Adipocyte (in vitro differentiated cells): ENCODE measurements at regions not wholly inside any gene's neighbourhood (a gene's known extent, or its start where the extent isn't known, plus 50 kb on each side); places are given as distances from the start of the nearest gene placed in this dataset.
"Not testable (repeated sequence)": the region's sequence is repeated elsewhere in the genome, so short reads cannot be mapped to it uniquely, and the experiment has no call there.

Experiments
- DNase-seq: peaks from one replicate; pipeline ENCODE4 v3.0.0-alpha.2; 2015; ENCODE audit warnings: low read depth
- H3K27me3 ChIP-seq: replicated peaks from 2 replicates; pipeline ENCODE4 v1.7.0; 2013; ENCODE audit warnings: mild to moderate bottlenecking, low read length, moderate library complexity; ENCODE audit not compliant: control insufficient read depth, insufficient read depth
- H3K36me3 ChIP-seq: 2 replicates; pipeline ENCODE4 v1.7.0; 2013; ENCODE audit warnings: low read length, mild to moderate bottlenecking, moderate library complexity; ENCODE audit not compliant: control insufficient read depth, insufficient read depth, severe bottlenecking
- H3K4me1 ChIP-seq: 2 replicates; pipeline ENCODE4 v1.7.0; 2013; ENCODE audit warnings: mild to moderate bottlenecking, low read length, moderate library complexity; ENCODE audit not compliant: control insufficient read depth, insufficient read depth
- H3K4me3 ChIP-seq: 2 replicates; pipeline ENCODE4 v1.7.0; 2013; ENCODE audit warnings: mild to moderate bottlenecking, low read length, moderate library complexity
- H3K9ac ChIP-seq: 2 replicates; pipeline ENCODE4 v1.7.0; 2013; ENCODE audit warnings: mild to moderate bottlenecking, low read length, moderate library complexity
- H3K9me3 ChIP-seq: 2 replicates; pipeline ENCODE4 v1.7.0; 2013; ENCODE audit warnings: mild to moderate bottlenecking, low read length, moderate library complexity; ENCODE audit not compliant: control insufficient read depth

- Histone ChIP-seq H3K4me3 (no peak overlapping the region), H3K27me3 (no peaks in the 10 kb centered on the region), H3K9me3 (no peaks in the 10 kb centered on the region), H3K4me1 (no peaks in the 10 kb centered on the region), H3K36me3 (no peaks in the 10 kb centered on the region), H3K9ac (no peak overlapping the region)
- DNase-seq = no peak
These were observed 463.2 kb upstream of the HTR1E start for GRCh38 chr6:86474081-86474480.

DNA sequence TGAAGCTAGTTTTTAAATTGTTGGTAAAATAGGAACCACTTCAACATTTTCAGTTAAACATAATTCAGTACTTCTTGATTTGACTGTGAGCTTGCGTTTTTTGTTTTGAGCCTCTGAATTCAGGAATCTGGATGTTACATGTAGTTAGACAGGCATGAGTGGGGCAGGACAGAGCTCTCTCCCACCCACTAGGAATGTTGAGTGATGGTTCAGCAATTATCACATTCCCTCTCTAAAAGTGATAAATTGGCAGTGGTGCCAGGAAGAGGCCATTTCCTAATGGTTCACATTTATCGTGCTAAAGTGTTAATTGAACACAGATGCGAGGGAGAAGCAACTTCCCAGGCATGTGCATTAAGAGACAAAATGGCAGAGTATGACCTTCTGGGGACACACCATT, 465.5 kb upstream of the HTR1E start:
- Histone ChIP-seq H3K4me1 (no peaks in the 10 kb centered on the region), H3K9ac (no peak overlapping the region), H3K4me3 (no peak overlapping the region), H3K27me3 (no peaks in the 10 kb centered on the region), H3K36me3 (no peaks in the 10 kb centered on the region), H3K9me3 (no peaks in the 10 kb centered on the region)
- no peak for DNase-seq

DNA sequence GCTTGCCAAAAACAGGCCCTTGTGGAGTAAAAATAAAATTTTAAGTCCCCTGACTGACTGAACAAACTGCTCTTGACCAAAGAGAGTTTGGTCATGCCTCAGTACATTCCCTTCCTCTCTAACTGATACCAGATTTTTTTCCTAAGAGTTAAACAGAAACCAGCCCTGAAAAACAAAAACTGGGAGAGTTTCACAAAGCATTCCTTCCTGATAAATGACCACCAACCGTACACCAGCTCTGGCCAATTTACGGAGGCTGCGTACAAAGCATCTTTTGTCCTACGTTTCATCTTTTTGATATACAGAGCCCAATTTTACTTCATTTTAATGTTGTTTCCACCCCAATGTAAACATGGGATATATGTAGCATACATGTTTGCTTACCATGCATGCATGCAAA, 477.4 kb upstream of the HTR1E start:
- Histone ChIP-seq H3K4me1 (no peaks in the 10 kb centered on the region), H3K27me3 (no peaks in the 10 kb centered on the region), H3K9me3 (peaks cover 7% of the 10 kb centered on the region), H3K9ac (no peak overlapping the region), H3K36me3 (no peaks in the 10 kb centered on the region), H3K4me3 (no peak overlapping the region)
- DNase-seq = no peak

GRCh38 chr6:86456821-86457220, 480.5 kb upstream of the HTR1E start:
- DNase-seq = no peak
- Histone ChIP-seq H3K4me3 (no peak overlapping the region), H3K9me3 (peaks cover 11% of the 10 kb centered on the region), H3K4me1 (no peaks in the 10 kb centered on the region), H3K36me3 (no peaks in the 10 kb centered on the region), H3K27me3 (no peaks in the 10 kb centered on the region), H3K9ac (no peak overlapping the region)

DNA sequence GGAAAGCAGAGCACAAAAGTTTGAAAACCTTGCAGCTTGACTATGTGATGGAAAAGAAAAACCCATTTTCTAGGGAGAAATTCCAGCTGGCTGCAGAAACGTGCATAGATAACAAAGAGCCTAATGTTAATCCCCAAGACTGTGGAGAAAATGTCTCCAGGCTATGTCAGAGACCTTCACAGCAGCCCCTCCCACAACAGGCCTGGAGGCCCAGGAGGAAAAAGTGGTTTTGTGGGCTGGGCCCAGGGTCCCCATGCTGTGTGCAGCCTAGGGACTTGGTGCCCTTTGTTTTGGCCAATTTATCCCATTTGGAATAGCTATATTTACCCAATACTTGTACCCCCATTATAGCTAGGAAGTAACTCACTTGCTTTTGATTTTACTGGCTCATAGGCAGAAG, 484.1 kb upstream of the HTR1E start:
- Histone ChIP-seq H3K9ac (no peak overlapping the region), H3K36me3 (no peaks in the 10 kb centered on the region), H3K4me3 (no peak overlapping the region), H3K27me3 (no peaks in the 10 kb centered on the region), H3K4me1 (no peaks in the 10 kb centered on the region), H3K9me3 (peaks cover 4% of the 10 kb centered on the region)
- no peak for DNase-seq

DNA sequence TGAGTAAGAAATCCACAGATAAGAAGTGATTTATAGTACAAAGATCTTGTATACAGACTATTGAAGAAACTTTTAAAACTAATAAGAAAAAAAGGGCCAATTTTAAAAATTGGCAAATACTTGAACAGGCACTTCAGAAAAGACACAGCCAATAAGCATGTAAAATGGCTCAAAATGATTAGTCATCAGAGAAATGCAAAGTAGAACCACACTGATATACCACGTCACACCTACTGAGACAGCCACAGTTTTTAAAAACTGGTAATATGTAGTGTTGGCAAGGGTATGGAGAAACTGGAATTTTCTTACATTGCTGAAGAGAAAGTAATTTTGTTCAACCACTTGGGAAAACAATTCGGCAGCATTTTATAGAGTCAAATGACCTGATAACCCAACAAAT, 488.9 kb upstream of the HTR1E start:
- Histone ChIP-seq H3K36me3 (no peaks in the 10 kb centered on the region), H3K9ac (no peak overlapping the region), H3K4me3 (no peak overlapping the region), H3K9me3 (peaks cover 3% of the 10 kb centered on the region), H3K4me1 (no peaks in the 10 kb centered on the region), H3K27me3 (no peaks in the 10 kb centered on the region)
- no peak for DNase-seq

DNA sequence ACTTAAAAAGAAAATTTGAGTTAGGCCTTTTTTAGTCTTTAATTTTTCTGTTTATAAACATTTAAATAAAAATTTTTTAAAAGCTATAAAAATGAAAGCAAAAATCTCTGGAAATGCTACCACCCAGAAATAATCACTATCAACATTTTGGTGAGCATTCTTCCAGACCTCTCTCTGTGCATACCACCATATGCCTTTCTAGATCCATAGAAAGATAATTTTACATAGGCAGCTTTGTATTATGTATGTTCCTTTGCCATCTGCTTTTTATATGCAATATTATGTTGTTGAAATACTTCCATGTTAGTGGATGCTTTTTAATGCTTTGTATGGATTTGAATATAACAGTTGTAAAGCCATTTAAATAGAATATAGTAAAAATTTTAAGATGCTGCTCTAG, 496.7 kb upstream of the HTR1E start:
- H3K27me3 ChIP-seq = no peaks in the 10 kb centered on the region
- H3K9me3 ChIP-seq = no peaks in the 10 kb centered on the region
- DNase-seq = no peak
- no peak overlapping the region for H3K4me3 ChIP-seq
- H3K4me1 ChIP-seq = no peaks in the 10 kb centered on the region
- H3K36me3 ChIP-seq = no peaks in the 10 kb centered on the region
- no peak overlapping the region for H3K9ac ChIP-seq

DNA sequence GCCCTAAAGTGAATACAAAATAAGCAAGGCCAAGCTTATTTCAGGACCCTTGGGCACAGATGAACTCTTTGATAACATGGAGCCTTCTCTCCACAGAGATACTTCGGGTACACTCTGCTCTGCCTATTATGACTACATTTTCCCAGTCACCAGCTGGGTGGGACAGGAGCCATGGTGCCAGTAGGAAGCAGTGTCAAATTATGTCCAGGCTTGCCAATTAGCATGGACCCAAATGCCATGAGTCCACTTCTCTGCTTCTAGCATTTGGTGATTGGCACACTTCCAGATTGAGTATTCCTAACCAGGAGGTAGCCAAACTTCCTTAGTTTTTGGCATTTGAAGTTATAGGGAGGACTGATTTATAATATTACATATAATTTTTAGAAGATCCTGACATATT, 513.8 kb upstream of the HTR1E start:
- H3K4me3 ChIP-seq = no peak overlapping the region
- H3K9ac ChIP-seq = no peak overlapping the region
- no peak for DNase-seq
- no peaks in the 10 kb centered on the region for H3K27me3 ChIP-seq
- H3K9me3 ChIP-seq = no peaks in the 10 kb centered on the region
- H3K4me1 ChIP-seq = no peaks in the 10 kb centered on the region
- no peaks in the 10 kb centered on the region for H3K36me3 ChIP-seq

DNA sequence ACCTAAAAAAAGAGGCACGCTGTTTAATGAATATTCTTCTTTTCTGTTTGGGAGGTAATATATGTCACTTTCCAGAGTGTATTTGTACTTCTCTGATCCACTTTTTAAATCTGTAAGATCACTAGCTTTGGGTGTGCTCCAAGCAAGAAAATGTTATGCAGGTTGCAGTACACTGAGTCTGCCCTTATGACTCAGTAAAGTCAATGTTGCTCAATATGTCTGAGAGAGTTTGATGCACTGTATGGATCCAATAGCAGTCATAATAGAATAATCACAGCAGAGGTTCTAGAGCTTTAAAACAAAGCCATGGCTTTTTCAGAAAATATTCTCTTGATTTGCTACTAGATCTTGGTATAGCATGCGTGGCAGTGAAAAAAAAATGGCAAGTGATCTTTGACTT, 525.3 kb upstream of the HTR1E start:
- H3K9me3 ChIP-seq = peaks cover 4% of the 10 kb centered on the region
- H3K9ac ChIP-seq = no peak overlapping the region
- no peak for DNase-seq

DNA sequence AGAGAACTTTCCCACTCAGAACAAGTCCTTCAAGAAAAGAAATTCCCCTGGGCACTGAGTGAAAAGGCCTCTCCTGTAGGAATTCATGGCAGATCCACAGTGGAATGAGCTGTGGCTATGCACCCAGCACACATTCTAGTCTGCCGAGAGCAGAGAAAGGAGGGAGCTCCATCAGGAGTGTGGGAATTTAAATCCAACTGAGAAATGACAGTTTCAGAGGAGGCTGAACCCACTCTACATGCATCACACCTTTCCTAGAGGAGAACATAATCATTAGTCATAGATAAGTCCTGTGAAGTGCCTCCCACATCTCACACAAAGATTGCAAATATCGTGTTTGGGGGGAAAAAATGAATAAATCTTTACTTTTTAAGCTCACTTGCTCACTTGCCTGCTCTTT, 530.2 kb upstream of the HTR1E start:
- no peaks in the 10 kb centered on the region for H3K27me3 ChIP-seq
- no peak overlapping the region for H3K4me3 ChIP-seq
- no peaks in the 10 kb centered on the region for H3K4me1 ChIP-seq
- no peaks in the 10 kb centered on the region for H3K9me3 ChIP-seq
- no peak for DNase-seq
- H3K36me3 ChIP-seq = no peaks in the 10 kb centered on the region
- H3K9ac ChIP-seq = no peak overlapping the region

More for the DNA sequence above, 525.3 kb upstream of the HTR1E start:
- Histone ChIP-seq H3K36me3 (no peaks in the 10 kb centered on the region), H3K4me1 (no peaks in the 10 kb centered on the region), H3K27me3 (no peaks in the 10 kb centered on the region), H3K4me3 (no peak overlapping the region)

DNA sequence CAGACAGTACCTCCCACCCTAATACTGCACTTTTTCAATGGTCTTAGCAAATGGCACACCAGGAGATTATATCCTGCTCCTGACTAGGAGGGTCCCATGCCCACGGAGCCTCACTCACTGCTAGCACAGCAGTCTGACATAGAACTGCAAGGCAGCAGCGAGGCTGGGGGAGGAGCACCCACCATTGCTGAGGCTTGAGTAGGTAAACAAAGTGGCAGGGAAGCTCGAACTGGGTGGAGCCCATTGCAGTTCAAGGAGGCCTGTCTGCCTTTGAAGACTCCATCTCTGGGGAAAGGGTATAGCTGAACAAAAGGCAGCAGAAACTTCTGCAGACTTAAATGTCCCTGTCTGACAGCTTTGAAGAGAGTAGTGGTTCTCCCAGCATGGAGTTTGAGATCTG, 544.5 kb upstream of the HTR1E start:
- H3K36me3 ChIP-seq, H3K4me3 ChIP-seq, H3K9ac ChIP-seq, H3K4me1 ChIP-seq, H3K9me3 ChIP-seq, H3K27me3 ChIP-seq, DNase-seq: not testable (repeated sequence)

GRCh38 chr6:86380571-86381125, 556.7 kb upstream of the HTR1E start:
- H3K36me3 ChIP-seq = no peaks in the 10 kb centered on the region
- no peak for DNase-seq
- no peaks in the 10 kb centered on the region for H3K9me3 ChIP-seq
- no peak overlapping the region for H3K9ac ChIP-seq
- no peak overlapping the region for H3K4me3 ChIP-seq
- H3K27me3 ChIP-seq = no peaks in the 10 kb centered on the region
- no peaks in the 10 kb centered on the region for H3K4me1 ChIP-seq
